ENCODE measurements at regions not wholly inside any gene's neighbourhood (a gene's known extent, or its start where the extent isn't known, plus 50 kb on each side); places are given as distances from the start of the nearest gene placed in this dataset.

GRCh38 chr2:8337321-8337720, 344.5 kb upstream of the ID2 start:
- TF ChIP-seq CTCF (IDR thresholded peaks at IDR 0.05) = no peak
- no peak overlapping the region for H3K4me2 ChIP-seq (ENCODE audit: low read length)
- no peak overlapping the region for H3K4me3 ChIP-seq (ENCODE audit: low read depth, low read length)
- H3K9ac ChIP-seq = no peak overlapping the region
- H2AFZ ChIP-seq = no peak overlapping the region
- H3K4me1 ChIP-seq = no peaks in the 10 kb centered on the region
- H3K27ac ChIP-seq = no peak overlapping the region
- H3K27me3 ChIP-seq (ENCODE audit: control insufficient read depth, insufficient read depth, low read length) = no peaks in the 10 kb centered on the region
- H3K36me3 ChIP-seq (ENCODE audit: control insufficient read depth, insufficient read depth, low read length) = no peaks in the 10 kb centered on the region
- no peaks in the 10 kb centered on the region for H3K79me2 ChIP-seq
- H3K9me3 ChIP-seq (ENCODE audit: control insufficient read depth, low read length) = no peaks in the 10 kb centered on the region

DNA sequence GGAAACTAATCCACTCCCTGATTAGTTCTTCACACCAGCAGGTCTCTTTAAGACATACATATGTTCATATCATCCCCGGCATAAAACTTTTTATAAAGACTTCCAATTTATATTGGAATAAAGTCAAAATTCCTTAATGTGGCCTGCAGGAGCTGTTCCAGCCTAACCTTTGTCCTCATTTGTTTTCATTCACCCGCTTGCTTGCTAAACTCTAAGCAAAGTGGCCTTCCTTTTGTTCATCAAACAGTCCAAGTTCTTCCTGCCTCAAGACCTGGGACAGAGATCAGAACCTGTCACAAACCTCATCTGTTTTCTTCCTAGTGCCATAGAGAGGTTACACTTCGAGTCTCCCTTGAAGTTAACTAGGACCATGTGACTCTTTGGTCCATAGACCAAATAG, 339.4 kb upstream of the ID2 start:
- Histone ChIP-seq H3K27me3 (ENCODE audit: control insufficient read depth, insufficient read depth, low read length) (no peaks in the 10 kb centered on the region), H3K4me1 (no peaks in the 10 kb centered on the region), H3K27ac (no peak overlapping the region), H3K4me3 (ENCODE audit: low read depth, low read length) (no peak overlapping the region), H3K9me3 (ENCODE audit: control insufficient read depth, low read length) (no peaks in the 10 kb centered on the region), H3K9ac (no peak overlapping the region), H3K36me3 (ENCODE audit: control insufficient read depth, insufficient read depth, low read length) (no peaks in the 10 kb centered on the region), H2AFZ (no peak overlapping the region), H3K79me2 (no peaks in the 10 kb centered on the region), H3K4me2 (ENCODE audit: low read length) (no peak overlapping the region)
- no peak for TF ChIP-seq CTCF (IDR thresholded peaks at IDR 0.05)

- H3K9ac ChIP-seq = no peak overlapping the region
- no peak for TF ChIP-seq CTCF (IDR thresholded peaks at IDR 0.05)
- no peaks in the 10 kb centered on the region for H3K36me3 ChIP-seq (ENCODE audit: control insufficient read depth, insufficient read depth, low read length)
- no peaks in the 10 kb centered on the region for H3K27me3 ChIP-seq (ENCODE audit: control insufficient read depth, insufficient read depth, low read length)
- no peaks in the 10 kb centered on the region for H3K4me1 ChIP-seq
- H3K9me3 ChIP-seq (ENCODE audit: control insufficient read depth, low read length) = no peaks in the 10 kb centered on the region
- no peak overlapping the region for H3K27ac ChIP-seq
- no peak overlapping the region for H2AFZ ChIP-seq
- no peak overlapping the region for H3K4me3 ChIP-seq (ENCODE audit: low read depth, low read length)
- H3K79me2 ChIP-seq = no peaks in the 10 kb centered on the region
- no peak overlapping the region for H3K4me2 ChIP-seq (ENCODE audit: low read length)
These were observed 338.8 kb upstream of the ID2 start for GRCh38 chr2:8343031-8343430.

DNA sequence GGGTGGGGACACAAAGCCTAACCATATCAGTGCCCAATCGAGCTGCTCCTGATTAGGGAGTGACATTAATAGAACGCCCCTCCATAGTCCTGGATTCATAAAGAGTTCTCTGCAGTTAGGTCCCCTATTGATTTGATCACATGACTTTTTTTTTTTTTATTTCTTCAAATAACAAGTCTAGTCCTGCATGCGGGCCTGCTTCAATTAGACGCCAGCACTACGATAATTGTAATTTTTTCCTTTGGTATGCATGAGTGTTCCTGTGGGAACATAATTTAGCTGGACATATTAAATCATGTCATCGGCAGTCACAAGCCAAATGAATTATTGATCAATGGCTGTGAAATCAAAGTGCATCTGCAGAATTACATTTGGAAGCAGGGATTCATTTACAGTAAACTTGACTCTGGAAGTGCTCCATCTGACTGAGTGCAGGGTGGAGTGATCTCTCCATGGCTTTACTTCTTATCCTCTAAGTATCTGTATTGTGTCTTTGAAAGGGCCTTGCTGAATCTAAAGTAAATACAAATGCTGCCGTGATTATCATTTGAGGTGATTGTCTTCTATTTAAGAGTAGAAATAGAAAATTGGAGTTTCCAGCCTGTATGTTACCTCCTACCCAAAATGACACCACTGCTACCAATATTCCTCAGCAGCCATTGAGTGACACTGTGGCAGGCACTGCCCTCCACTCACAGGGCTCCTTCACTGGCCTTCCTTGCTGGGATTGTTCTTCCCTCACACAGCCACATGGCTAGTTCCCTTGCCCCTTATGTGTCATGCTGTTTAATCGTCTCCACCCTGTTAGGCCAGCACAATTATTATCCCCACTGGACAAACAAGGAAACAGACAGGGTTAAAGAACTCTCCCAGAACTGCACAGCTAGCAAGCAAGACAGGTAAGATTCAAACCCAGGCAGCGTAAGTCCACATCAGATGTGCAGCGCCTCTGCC, 337.4 kb upstream of the ID2 start:
- H2AFZ ChIP-seq = no peak overlapping the region
- no peak overlapping the region for H3K27ac ChIP-seq
- TF ChIP-seq CTCF (IDR thresholded peaks at IDR 0.05) = no peak

DNA sequence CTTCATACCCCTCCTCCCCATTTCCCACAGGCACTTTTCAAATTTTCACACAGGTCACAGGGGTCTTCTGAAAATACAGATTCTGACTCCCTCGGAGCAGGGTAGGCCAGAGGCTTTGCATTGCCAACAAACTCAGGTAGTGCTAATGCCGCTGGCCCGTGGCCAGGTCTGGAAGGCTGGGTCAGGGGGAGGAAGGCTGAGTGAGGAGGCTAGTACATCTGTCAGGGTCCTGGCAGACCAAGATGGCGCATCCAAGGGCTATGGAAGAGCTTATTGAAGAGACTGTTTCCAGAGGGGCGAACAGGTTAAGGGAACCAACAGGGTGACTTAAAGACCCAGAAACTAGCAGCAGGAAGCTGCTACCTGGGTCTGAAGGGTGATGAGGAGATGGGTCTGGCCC, 336.7 kb upstream of the ID2 start:
- Histone ChIP-seq H3K9me3 (ENCODE audit: control insufficient read depth, low read length) (no peaks in the 10 kb centered on the region), H3K4me1 (no peaks in the 10 kb centered on the region), H3K4me3 (ENCODE audit: low read depth, low read length) (no peak overlapping the region), H2AFZ (no peak overlapping the region), H3K27me3 (ENCODE audit: control insufficient read depth, insufficient read depth, low read length) (no peaks in the 10 kb centered on the region), H3K27ac (no peak overlapping the region), H3K9ac (no peak overlapping the region), H3K36me3 (ENCODE audit: control insufficient read depth, insufficient read depth, low read length) (no peaks in the 10 kb centered on the region), H3K79me2 (no peaks in the 10 kb centered on the region), H3K4me2 (ENCODE audit: low read length) (no peak overlapping the region)
- TF ChIP-seq CTCF (IDR thresholded peaks at IDR 0.05) = no peak

More for the DNA sequence above, 337.4 kb upstream of the ID2 start:
- Histone ChIP-seq H3K4me3 (ENCODE audit: low read depth, low read length) (no peak overlapping the region), H3K79me2 (no peaks in the 10 kb centered on the region), H3K4me1 (no peaks in the 10 kb centered on the region), H3K36me3 (ENCODE audit: control insufficient read depth, insufficient read depth, low read length) (no peaks in the 10 kb centered on the region), H3K9me3 (ENCODE audit: control insufficient read depth, low read length) (no peaks in the 10 kb centered on the region), H3K27me3 (ENCODE audit: control insufficient read depth, insufficient read depth, low read length) (no peaks in the 10 kb centered on the region), H3K4me2 (ENCODE audit: low read length) (no peak overlapping the region), H3K9ac (no peak overlapping the region)

All from parathyroid adenoma (tissue), 2 donors.